ENCODE measurements at regions not wholly inside any gene's neighbourhood (a gene's known extent, or its start where the extent isn't known, plus 50 kb on each side); places are given as distances from the start of the nearest gene placed in this dataset.

- Histone ChIP-seq H3K9me3 (no peaks in the 10 kb centered on the region), H3K27ac (no peak overlapping the region), H3K4me1 (ENCODE audit: control insufficient read depth in 1 of 2, low read depth in 2 of 2) (no peaks in the 10 kb centered on the region), H3K36me3 (no peaks in the 10 kb centered on the region), H3K4me3 (no peak overlapping the region), H3K27me3 (replicated peaks; ENCODE audit: insufficient read depth) (no peaks in the 10 kb centered on the region)
- DNase-seq (ENCODE audit: low spot score) (no peak), ATAC-seq (ENCODE audit: insufficient number of reproducible peaks, low FRiP score, low read depth) (no peak)
- TF ChIP-seq CTCF (IDR thresholded peaks at IDR 0.05): no peak
These were observed 57.1 kb downstream of the BARX1 start for GRCh38 chr9:93898026-93898425.

- Histone ChIP-seq H3K27me3 (replicated peaks; ENCODE audit: insufficient read depth) (no peaks in the 10 kb centered on the region), H3K4me3 (no peak overlapping the region), H3K9me3 (peaks cover 3% of the 10 kb centered on the region), H3K36me3 (no peaks in the 10 kb centered on the region), H3K4me1 (ENCODE audit: control insufficient read depth in 1 of 2, low read depth in 2 of 2) (no peaks in the 10 kb centered on the region), H3K27ac (no peak overlapping the region)
- TF ChIP-seq CTCF (IDR thresholded peaks at IDR 0.05): no peak
- DNase-seq (ENCODE audit: low spot score): no peak
- ATAC-seq (ENCODE audit: insufficient number of reproducible peaks, low FRiP score, low read depth): no peak
These were observed 57.8 kb downstream of the BARX1 start for GRCh38 chr9:93897075-93897970.

GRCh38 chr9:93896496-93897033 lies 58.6 kb downstream of the BARX1 start:
- DNase-seq (ENCODE audit: low spot score): no peak
- no peaks in the 10 kb centered on the region for H3K36me3 ChIP-seq
- ATAC-seq (ENCODE audit: insufficient number of reproducible peaks, low FRiP score, low read depth): no peak
- TF ChIP-seq CTCF (IDR thresholded peaks at IDR 0.05): no peak
- no peak overlapping the region for H3K4me3 ChIP-seq
- H3K9me3 ChIP-seq: peaks cover 3% of the 10 kb centered on the region
- no peaks in the 10 kb centered on the region for H3K4me1 ChIP-seq (ENCODE audit: control insufficient read depth in 1 of 2, low read depth in 2 of 2)
- H3K27ac ChIP-seq: no peak overlapping the region
- no peaks in the 10 kb centered on the region for H3K27me3 ChIP-seq (replicated peaks; ENCODE audit: insufficient read depth)

GRCh38 chr9:93896093-93896492 lies 59.1 kb downstream of the BARX1 start:
- Histone ChIP-seq H3K27me3 (replicated peaks; ENCODE audit: insufficient read depth) (no peaks in the 10 kb centered on the region), H3K27ac (no peak overlapping the region), H3K9me3 (peaks cover 3% of the 10 kb centered on the region), H3K4me3 (no peak overlapping the region), H3K4me1 (ENCODE audit: control insufficient read depth in 1 of 2, low read depth in 2 of 2) (no peaks in the 10 kb centered on the region), H3K36me3 (no peaks in the 10 kb centered on the region)
- ATAC-seq (ENCODE audit: insufficient number of reproducible peaks, low FRiP score, low read depth): no peak
- no peak for DNase-seq (ENCODE audit: low spot score)
- TF ChIP-seq CTCF (IDR thresholded peaks at IDR 0.05): no peak

- no peaks in the 10 kb centered on the region for H3K4me1 ChIP-seq (ENCODE audit: control insufficient read depth in 1 of 2, low read depth in 2 of 2)
- H3K27me3 ChIP-seq (replicated peaks; ENCODE audit: insufficient read depth): no peaks in the 10 kb centered on the region
- peaks cover 3% of the 10 kb centered on the region for H3K9me3 ChIP-seq
- ATAC-seq (ENCODE audit: insufficient number of reproducible peaks, low FRiP score, low read depth): no peak
- no peak for DNase-seq (ENCODE audit: low spot score)
- H3K27ac ChIP-seq: no peak overlapping the region
- no peak overlapping the region for H3K4me3 ChIP-seq
- H3K36me3 ChIP-seq: no peaks in the 10 kb centered on the region
- TF ChIP-seq CTCF (IDR thresholded peaks at IDR 0.05): no peak
These were observed 59.6 kb downstream of the BARX1 start for GRCh38 chr9:93895535-93895934.
